Activated T-cell treated with anti-CD3 and anti-CD28 coated beads for 24 hours (primary cell): ENCODE measurements at regions not wholly inside any gene's neighbourhood (a gene's known extent, or its start where the extent isn't known, plus 50 kb on each side); places are given as distances from the start of the nearest gene placed in this dataset.
"Not testable (repeated sequence)": the region's sequence is repeated elsewhere in the genome, so short reads cannot be mapped to it uniquely, and the experiment has no call there.

ENCODE experiments used
- DNase-seq: peaks from one replicate; pipeline ENCODE4 v3.0.0-alpha.2; 2020; ENCODE audit warnings: low read depth

- no peak for DNase-seq
Observed at GRCh38 chr1:168490306-168490705, 53.5 kb downstream of the XCL2 start.

DNA sequence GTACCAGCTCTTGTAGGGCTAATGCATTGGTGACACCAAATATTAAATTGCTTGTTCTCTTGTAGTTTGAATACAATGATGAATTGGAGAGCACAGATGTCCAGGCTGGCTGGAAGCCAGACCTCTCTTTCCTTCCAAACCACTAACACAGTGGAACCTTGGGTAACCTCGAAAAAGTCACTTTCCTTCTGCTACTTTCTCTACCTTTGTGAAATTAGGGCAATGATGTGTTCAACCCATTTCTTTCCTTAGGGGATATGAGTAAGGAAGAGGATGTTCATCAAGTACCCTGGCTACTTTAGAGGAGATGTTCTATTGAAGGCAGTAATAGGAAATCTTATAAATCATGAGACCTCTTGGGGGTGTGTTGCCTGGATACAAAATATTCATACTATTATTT is 55.7 kb downstream of the XCL2 start:
- DNase-seq: no peak

- DNase-seq: not testable (repeated sequence)
Observed at GRCh38 chr1:168486820-168487219, 57.0 kb downstream of the XCL2 start.

GRCh38 chr1:168485048-168485447 is 58.7 kb downstream of the XCL2 start:
- DNase-seq: no peak

DNA sequence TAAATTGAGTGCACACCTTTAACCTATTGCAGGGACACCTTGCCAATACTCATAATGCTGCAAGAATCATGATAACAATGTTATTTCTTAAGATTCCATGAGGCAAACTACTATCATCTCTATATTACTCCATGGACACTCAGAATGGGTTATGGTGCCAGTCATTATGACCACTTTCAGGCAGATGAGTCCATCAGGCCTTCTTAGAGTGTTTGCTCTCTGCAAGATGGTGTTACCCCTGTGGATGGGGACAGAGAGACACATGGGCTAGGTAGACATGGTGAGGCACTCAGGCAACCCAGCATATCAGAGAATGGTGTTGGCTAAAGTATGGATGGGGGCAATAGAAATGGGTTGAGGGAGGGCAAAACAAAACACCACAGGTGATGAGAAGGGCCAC is 59.7 kb downstream of the XCL2 start:
- no peak for DNase-seq

DNA sequence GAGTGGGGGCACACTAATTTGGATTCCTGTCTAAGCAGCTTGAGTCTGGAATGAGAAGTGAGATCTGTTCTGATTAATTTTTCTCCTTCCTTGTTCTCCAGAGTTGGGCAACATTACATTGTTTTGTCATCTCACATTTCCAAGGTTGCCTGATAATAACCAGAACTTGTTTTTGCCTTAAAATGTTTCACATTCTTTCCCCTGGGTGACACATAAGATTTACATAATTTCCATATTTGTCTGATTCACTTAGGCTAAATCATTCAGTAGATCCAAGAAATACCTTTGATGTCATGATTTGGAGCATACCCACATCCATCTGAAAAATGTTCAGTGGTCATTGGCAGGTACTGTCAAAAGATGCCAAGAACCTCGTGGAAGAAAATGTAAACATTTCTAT is 60.3 kb downstream of the XCL2 start:
- DNase-seq: no peak

DNA sequence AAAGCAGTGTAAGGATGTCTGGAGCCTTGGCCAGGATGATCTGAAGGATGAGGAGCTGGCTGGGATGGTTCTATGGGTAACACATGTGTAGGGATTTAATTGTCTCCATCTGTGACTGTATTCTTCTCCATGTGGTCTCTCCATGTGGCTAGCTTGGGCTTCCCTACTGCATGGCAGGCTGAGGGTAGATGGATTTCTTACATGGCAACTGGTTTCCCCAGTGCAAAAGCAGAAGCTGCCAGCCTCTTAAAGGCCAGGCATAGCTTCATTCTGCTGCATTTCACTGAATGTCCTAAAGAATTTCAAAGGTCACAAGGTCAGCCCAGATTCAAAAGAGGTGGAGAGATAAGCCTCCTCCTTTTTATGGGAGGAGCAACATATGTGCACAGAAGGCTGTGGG is 61.7 kb downstream of the XCL2 start:
- DNase-seq: no peak

DNA sequence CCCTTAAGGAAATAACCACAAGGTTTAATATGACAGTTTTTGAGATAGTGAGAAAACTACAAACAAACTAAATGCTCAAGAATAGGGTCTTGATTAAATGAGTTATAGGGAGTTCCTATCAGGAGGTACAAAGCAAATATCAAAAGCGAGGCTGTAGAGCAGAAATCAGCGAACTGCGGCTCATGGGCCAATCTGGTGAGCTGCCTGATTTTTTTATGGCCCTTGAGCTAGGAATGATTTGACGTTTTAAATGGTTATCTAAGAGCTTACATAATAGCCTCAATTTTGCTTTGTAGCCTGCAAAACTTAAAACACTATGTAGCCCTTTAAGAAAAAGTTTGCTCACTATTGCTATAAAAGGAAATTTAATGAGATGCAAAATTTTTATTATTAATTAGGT is 62.2 kb downstream of the XCL2 start:
- no peak for DNase-seq

DNA sequence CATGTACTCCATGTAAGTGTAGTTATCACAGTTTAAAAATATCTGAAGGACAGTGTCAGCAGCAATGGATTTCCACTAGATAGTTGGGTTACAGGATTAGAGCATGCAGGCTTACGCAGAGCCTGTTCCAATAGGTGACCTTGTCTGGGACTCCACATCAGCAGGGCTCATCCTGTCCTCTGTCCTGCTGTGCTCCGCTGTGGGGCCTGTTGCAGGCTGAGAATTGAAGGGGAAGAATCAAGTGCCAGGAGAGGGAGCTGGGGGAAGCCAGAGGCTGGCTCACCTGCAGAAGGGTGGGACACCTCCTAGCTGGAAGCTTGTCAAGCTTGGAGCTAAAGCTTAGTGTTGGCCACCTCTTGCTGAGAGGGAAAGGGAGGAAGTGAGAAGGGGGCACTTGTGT is 62.8 kb downstream of the XCL2 start:
- no peak for DNase-seq

DNA sequence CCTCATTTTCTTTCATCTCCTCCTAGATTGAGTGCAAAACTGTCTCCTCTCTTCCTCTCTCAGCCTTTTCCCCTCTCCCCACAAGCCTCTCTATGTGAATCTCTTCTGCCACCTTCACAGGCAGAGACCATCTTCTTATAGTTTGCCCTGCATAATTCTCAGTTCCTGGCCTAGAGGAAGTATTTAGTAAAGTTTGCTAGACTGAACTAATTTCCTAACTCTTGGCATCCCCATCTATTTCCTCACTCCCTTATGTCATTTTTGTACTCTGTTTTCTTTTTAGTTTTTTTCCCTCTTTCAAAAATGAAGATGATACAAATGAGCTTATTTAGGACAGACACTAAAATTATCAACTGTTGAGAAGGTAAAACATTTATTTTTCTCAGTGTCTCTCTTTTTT is 66.0 kb downstream of the XCL2 start:
- DNase-seq: no peak

DNA sequence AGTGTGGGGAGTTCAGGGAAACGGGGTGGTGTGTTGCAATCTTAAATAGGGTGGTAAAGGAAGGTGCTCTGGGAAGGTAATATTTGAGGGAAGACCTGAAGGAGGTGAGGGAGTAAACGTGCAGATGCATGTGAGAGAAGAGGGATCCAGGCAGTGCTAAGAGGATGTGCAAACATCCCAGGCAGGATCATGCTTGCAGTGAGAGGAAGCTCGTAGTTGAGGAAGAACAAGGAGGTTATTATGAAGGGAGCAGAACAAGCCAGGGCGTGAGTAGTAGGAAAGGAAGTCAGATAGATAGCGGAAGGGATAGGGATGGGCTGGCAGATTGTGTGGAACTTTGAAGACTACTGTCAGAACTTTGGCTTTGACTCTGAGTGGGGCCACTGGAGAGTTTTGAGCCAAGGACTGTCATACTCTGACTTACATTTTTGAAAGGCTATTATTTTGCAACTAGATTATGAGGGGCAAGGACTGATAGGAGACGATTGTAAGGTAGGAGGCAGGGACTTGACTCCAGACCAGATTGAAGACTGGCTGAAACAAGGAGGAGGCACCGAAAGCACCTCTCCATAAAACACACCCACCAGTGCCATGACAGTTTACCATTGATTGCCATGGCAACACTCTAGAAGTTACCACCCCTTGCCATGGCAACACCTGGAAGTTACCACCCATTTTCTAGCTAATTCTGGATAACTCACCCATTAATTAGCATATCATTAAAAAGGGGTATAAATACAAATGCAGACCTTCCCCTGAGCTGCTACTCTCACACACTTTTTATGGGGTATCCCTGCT is 67.0 kb downstream of the XCL2 start:
- no peak for DNase-seq

DNA sequence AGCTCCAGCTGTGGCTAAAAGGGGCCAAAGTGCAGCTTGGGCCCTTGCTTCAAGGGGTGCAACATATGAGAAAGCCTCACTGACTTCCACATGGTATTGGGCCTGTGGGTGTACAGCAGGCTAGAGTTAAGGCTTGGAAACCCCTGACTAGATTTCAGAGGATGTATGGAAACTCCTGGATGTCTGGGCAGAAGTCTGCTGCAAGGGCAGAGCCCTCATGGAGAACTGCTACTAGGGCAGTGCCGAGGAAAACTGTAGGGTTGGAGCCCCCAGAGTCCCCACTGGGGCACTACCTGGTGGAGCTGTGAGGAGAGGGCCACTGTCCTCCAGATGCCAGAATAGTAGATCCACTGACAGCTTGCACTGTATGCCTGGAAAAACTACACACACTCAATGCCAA is 69.5 kb downstream of the XCL2 start:
- DNase-seq: no peak

- no peak for DNase-seq
Observed at GRCh38 chr1:168473126-168473525, 70.7 kb downstream of the XCL2 start.

DNA sequence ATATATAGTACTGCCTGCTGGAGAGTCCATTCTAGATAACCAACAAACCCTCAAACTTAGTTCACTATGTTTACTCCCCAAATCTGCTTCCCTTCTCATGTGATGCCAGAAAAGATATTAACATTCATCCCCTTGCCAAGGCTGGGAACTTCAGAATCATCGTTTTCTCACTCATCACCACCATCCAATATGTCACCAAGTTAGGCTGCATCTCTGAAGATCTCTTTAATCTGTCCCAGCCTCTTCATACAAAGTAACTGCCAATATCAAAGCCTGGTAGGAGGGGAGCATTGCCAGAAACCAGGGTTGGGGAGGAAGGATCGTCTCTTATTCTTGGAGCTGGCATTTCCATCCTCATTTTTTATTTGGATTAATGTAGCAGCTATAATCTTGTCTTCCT is 71.6 kb downstream of the XCL2 start:
- DNase-seq: no peak

DNA sequence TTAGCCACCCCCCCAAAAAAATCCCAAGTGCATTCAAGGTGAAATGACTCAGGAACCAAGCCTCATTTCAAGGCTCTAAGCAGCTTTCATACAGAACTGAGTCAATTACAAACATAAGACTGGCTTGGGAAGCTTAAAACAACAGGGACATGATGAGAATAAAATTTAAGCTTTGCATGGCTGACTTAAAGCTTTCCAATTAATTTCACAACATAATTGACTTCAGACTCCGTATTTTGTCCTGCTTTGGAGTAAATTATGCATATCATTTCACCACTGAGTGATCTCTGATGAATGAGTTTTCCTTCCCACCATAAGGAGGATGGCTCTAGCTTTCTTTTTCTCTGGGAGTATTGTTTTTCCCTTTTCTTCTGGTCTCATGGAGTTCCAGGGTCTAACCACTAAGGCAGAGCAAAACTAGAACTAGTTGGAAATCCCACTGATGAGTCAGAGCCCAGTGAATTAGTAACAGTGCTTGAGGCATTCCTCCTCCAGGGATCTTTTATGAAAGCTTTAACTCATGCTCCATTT is 72.8 kb downstream of the XCL2 start:
- no peak for DNase-seq

DNA sequence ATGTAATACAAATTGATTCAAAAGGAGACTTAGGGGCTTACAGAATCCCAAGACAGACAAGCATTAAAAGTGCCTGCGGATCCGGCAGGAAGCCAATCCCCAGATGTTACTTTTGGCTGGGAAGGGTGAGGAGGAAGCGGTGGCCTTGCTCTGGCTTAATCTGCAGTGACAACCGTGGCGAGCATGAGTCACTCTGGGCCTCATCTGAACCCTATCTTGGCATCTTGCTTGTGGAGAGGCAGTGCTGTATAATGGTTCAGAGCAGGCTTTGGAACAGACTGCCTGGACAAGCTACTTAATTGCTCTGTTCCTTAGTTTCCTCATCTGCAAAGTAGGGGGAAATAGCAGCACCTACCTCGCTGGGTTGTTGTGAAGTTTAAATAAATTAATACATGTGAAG is 74.1 kb downstream of the XCL2 start:
- no peak for DNase-seq

- DNase-seq: no peak
Observed at GRCh38 chr1:168468822-168469221, 75.0 kb downstream of the XCL2 start.

- no peak for DNase-seq
Observed at GRCh38 chr1:168468042-168468809, 75.6 kb downstream of the XCL2 start.

DNA sequence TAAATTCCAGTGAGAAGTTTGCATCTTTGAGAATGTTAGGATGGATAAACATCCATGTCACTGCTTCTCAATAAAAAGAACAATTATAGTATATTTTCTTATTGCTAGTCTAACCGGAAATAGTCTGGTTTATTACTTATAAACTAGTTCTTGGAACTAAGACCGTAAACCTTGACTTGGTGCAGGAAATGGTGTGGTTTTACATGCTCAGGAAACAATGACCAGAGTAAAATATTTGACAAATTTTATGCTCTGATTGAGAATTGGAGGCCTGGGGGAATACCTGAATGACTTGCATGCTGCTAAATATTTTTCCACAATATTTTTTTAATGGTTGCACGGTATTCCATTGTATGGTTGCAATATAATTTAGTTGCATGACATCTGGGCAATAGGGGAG is 76.3 kb downstream of the XCL2 start:
- no peak for DNase-seq

GRCh38 chr1:168466714-168467131 is 77.1 kb downstream of the XCL2 start:
- DNase-seq: no peak

DNA sequence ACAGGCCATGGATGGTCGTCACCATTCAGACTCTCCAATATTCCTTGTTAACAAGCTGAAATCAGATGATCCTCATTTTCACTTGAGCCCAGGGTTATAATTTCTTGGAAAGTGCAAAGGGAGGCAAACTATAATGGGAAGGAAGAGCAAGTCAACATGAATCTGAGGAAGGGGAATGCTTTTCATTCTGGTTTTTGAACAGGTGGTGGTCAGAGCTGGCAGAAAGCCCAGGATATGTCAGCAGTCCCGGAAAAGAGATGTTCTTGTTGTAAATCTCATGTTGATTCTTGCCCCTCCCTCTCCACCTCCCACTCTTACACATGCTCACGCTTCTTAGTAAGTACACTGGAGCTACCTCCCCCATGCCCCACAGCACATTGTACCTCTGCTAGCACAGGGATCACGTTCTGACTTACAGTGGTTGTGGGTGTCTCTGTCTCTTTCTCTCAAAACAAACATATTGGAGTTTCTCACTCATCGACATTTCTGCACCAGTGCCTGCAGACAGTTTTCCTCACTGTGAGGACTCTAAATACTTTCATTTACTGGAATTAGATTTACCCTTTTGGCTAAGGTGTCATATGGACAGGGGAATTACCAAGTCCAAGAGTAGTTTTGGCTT is 77.6 kb downstream of the XCL2 start:
- peak; percentile 39 for DNase-seq

- DNase-seq: not testable (repeated sequence)
Observed at GRCh38 chr1:168461108-168461507, 82.7 kb downstream of the XCL2 start.

GRCh38 chr1:168457296-168457695 is 86.5 kb downstream of the XCL2 start:
- not testable (repeated sequence) for DNase-seq
